Loucy (cell line): ENCODE measurements at regions not wholly inside any gene's neighbourhood (a gene's known extent, or its start where the extent isn't known, plus 50 kb on each side); places are given as distances from the start of the nearest gene placed in this dataset.

ENCODE experiments used
- H2AFZ ChIP-seq: fragments of 200-600 bp; sonication (generic); 2 replicates; pipeline ENCODE4 v1.6.0; 2016; ENCODE audit warnings: antibody characterized with exemption, mild to moderate bottlenecking, low read length, moderate library complexity
- H3F3A ChIP-seq: fragments of 200-600 bp; 2 replicates; pipeline ENCODE4 v1.6.0; 2016; ENCODE audit warnings: antibody characterized with exemption, low read depth, mild to moderate bottlenecking
- H3K27me3 ChIP-seq: fragments of 200-600 bp; sonication (generic); 2 replicates; pipeline ENCODE4 v1.6.1; 2014; ENCODE audit warnings: low read length, mild to moderate bottlenecking; ENCODE audit not compliant: insufficient read depth, poor library complexity, severe bottlenecking
- H3K36me3 ChIP-seq: fragments of 200-600 bp; sonication (generic); 2 replicates; pipeline ENCODE4 v1.6.1; 2016; ENCODE audit warnings: low read length; ENCODE audit not compliant: insufficient read depth
- H3K4me1 ChIP-seq: fragments of 200-600 bp; sonication (generic); 2 replicates; pipeline ENCODE4 v1.5.1; 2014; ENCODE audit warnings: low read length, mild to moderate bottlenecking; ENCODE audit not compliant: insufficient read depth, poor library complexity, severe bottlenecking
- H3K4me2 ChIP-seq: fragments of 200-600 bp; sonication (generic); 2 replicates; pipeline ENCODE4 v1.6.0; 2014; ENCODE audit warnings: antibody characterized with exemption, low read length, low read depth, mild to moderate bottlenecking; ENCODE audit not compliant: poor library complexity, severe bottlenecking
- H3K4me3 ChIP-seq: fragments of 200-600 bp; sonication (generic); 2 replicates; pipeline ENCODE4 v1.5.1; 2014; ENCODE audit warnings: low read length, mild to moderate bottlenecking, mixed read lengths; ENCODE audit not compliant: poor library complexity, severe bottlenecking
- H3K79me2 ChIP-seq: fragments of 200-600 bp; sonication (generic); 2 replicates; pipeline ENCODE4 v1.6.1; 2014; ENCODE audit warnings: low read length; ENCODE audit not compliant: insufficient read depth
- H3K9ac ChIP-seq: fragments of 200-600 bp; sonication (generic); 2 replicates; pipeline ENCODE4 v1.6.0; 2014; ENCODE audit warnings: mild to moderate bottlenecking, low read depth, low read length, moderate library complexity; ENCODE audit not compliant: poor library complexity, severe bottlenecking
- H3K9me2 ChIP-seq: fragments of 200-600 bp; sonication (generic); replicated peaks from 2 replicates; pipeline ENCODE4 v1.6.1; 2016; ENCODE audit warnings: low read depth, low read length, mixed read lengths
- H3K9me3 ChIP-seq: fragments of 200-600 bp; sonication (generic); 2 replicates; pipeline ENCODE4 v1.6.1; 2014; ENCODE audit warnings: mild to moderate bottlenecking, antibody characterized with exemption, low read length, low read depth; ENCODE audit not compliant: insufficient read depth
- H4K20me1 ChIP-seq: fragments of 200-600 bp; sonication (generic); 2 replicates; pipeline ENCODE4 v1.6.0; 2014; ENCODE audit warnings: antibody characterized with exemption, low read length, mild to moderate bottlenecking; ENCODE audit not compliant: insufficient read depth, poor library complexity, severe bottlenecking
- EZH2phosphoT487 ChIP-seq: fragments of 200-600 bp; IDR thresholded peaks from 2 replicates; pipeline ENCODE4 v1.6.1; 2018; ENCODE audit warnings: antibody characterized with exemption, mild to moderate bottlenecking, moderate library complexity, borderline replicate concordance
- TF ChIP-seq, protein P1 (sequence below): fragments of 200-600 bp; sonication (generic); conservative IDR thresholded peaks from 2 replicates; pipeline ENCODE4 v1.5.1; 2014; ENCODE audit warnings: mild to moderate bottlenecking, antibody characterized with exemption, low read length

DNA sequence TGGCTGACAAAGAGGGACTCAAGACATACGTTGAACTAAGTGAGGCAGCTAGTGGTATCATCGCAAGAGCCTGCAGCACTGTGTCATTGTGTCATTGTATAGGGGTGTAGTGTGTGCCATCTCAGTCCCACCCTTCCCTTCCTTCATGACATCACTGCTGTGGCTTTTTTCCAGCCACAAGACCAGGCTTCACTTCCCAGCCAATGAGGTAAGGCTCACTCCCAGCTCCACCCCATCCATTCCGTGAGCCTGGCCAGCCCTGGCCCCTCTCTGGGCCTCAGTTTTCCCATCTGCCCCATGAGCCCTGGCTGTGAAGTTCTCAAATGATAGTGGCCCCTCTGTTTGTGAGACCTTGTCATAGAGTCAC lies 134.3 kb upstream of the ZMIZ1 start:
- TF ChIP-seq, protein P1, sequence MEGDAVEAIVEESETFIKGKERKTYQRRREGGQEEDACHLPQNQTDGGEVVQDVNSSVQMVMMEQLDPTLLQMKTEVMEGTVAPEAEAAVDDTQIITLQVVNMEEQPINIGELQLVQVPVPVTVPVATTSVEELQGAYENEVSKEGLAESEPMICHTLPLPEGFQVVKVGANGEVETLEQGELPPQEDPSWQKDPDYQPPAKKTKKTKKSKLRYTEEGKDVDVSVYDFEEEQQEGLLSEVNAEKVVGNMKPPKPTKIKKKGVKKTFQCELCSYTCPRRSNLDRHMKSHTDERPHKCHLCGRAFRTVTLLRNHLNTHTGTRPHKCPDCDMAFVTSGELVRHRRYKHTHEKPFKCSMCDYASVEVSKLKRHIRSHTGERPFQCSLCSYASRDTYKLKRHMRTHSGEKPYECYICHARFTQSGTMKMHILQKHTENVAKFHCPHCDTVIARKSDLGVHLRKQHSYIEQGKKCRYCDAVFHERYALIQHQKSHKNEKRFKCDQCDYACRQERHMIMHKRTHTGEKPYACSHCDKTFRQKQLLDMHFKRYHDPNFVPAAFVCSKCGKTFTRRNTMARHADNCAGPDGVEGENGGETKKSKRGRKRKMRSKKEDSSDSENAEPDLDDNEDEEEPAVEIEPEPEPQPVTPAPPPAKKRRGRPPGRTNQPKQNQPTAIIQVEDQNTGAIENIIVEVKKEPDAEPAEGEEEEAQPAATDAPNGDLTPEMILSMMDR, result no peak
- TF ChIP-seq EZH2phosphoT487, result no peak
- Histone ChIP-seq H3F3A (no peaks in the 10 kb centered on the region), H4K20me1 (no peaks in the 10 kb centered on the region), H3K9me2 (no peaks in the 10 kb centered on the region), H3K36me3 (no peaks in the 10 kb centered on the region), H3K9ac (no peak overlapping the region), H3K4me1 (no peaks in the 10 kb centered on the region), H3K27me3 (no peaks in the 10 kb centered on the region), H3K4me3 (no peak overlapping the region), H3K4me2 (no peak overlapping the region), H3K9me3 (no peaks in the 10 kb centered on the region), H2AFZ (no peak overlapping the region), H3K79me2 (no peaks in the 10 kb centered on the region)

DNA sequence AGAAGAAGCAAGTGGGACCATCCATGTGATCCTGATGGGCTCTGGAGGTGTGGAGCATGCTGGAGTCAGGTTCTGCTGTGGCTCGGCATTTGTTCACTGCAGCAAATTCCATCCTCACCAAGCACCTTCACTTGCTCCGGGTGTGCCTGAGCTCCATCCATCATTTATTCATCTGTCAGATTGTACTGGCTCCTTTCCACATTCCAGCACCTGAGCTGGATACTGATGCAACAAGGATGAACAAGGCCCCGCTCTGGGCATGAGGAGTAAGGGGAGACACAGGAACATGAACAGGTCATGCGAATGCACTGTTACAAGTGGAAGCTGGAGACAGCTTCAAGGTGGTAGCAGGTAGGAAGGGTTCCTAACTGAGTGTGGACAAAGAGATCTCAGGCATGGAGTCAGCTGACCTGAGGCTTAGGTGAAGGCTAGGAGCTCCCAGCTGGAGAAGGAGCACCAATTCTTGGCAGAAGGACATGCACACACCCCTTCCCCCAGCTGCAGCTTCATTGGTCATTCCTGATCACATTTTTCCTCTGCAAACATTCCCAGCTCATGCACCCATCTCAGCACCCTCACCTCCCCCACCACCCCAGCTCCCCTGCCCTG lies 133.7 kb upstream of the ZMIZ1 start:
- no peaks in the 10 kb centered on the region for H3K4me1 ChIP-seq
- H3K9ac ChIP-seq, result no peak overlapping the region
- no peak overlapping the region for H2AFZ ChIP-seq
- H3K27me3 ChIP-seq, result no peaks in the 10 kb centered on the region
- no peaks in the 10 kb centered on the region for H4K20me1 ChIP-seq
- H3K4me3 ChIP-seq, result no peak overlapping the region
- no peaks in the 10 kb centered on the region for H3K36me3 ChIP-seq
- no peaks in the 10 kb centered on the region for H3F3A ChIP-seq
- H3K4me2 ChIP-seq, result no peak overlapping the region
- H3K79me2 ChIP-seq, result no peaks in the 10 kb centered on the region
- H3K9me2 ChIP-seq, result no peaks in the 10 kb centered on the region
- no peaks in the 10 kb centered on the region for H3K9me3 ChIP-seq
- TF ChIP-seq EZH2phosphoT487, result no peak
- TF ChIP-seq, protein P1, result no peak

DNA sequence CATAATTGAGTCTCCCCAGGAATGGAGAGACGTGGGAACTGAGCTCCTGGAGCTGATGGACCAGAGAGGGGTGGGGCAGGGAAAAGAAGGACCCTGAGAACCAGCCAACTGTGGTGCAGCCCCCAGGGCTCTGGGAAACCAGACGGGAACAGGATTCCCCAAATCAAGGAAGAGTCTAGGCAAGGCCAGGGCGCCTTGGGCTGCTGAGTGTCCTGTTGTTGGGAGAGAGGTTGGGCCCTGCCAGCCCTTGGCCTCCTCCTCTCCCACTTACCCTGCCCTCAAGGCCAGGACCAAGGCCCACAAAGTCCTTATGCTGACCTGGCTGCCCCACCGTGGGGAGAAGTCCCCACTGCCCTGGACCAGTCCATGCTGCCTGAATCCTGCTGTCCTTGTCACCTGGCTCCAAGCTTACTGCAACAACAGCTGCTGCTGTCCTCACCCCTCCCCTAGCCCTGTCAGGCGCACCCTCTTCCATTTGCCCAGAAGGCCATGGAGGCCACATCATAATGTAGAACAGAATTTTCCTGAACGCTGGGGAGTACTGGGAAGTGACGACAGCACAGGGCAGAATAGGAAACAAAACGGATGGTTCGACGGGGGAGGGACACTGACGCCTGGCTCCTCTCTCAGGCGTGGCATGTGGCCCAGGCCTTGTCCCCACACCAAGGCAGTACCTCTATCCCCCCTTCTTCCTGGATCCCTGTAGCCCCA lies 132.9 kb upstream of the ZMIZ1 start:
- Histone ChIP-seq H3K36me3 (no peaks in the 10 kb centered on the region), H3K4me3 (no peak overlapping the region), H3K4me1 (no peaks in the 10 kb centered on the region), H3K27me3 (no peaks in the 10 kb centered on the region), H3K9ac (no peak overlapping the region), H3K9me3 (no peaks in the 10 kb centered on the region), H3K4me2 (no peak overlapping the region), H3K9me2 (no peaks in the 10 kb centered on the region), H4K20me1 (no peaks in the 10 kb centered on the region), H3K79me2 (no peaks in the 10 kb centered on the region), H3F3A (no peaks in the 10 kb centered on the region), H2AFZ (no peak overlapping the region)
- no peak for TF ChIP-seq EZH2phosphoT487
